ENCODE measurements at regions not wholly inside any gene's neighbourhood (a gene's known extent, or its start where the extent isn't known, plus 50 kb on each side); places are given as distances from the start of the nearest gene placed in this dataset.

- Histone ChIP-seq H3K4me3 (no peak overlapping the region), H3K36me3 (no peaks in the 10 kb centered on the region), H3K4me1 (no peaks in the 10 kb centered on the region), H3K9me3 (no peaks in the 10 kb centered on the region), H3K27ac (replicated peaks in 1 of 4) (no peak overlapping the region), H3K27me3 (no peaks in the 10 kb centered on the region)
- TF ChIP-seq CTCF (IDR thresholded peaks at IDR 0.05) = no peak
- no peak for TF ChIP-seq POLR2AphosphoS5 (IDR thresholded peaks at IDR 0.05)
- TF ChIP-seq POLR2A (IDR thresholded peaks at IDR 0.05; ENCODE audit: low read depth) = no peak
- no peak for TF ChIP-seq EP300 (IDR thresholded peaks at IDR 0.05)
- intact Hi-C loops (cut with DNase I) = no loop called here
- DNase-seq (ENCODE audit: extremely low spot score) = no peak
- 92% methylated on average over 3 of the region's 3 CpGs for WGBS
Observed at GRCh38 chr15:38048001-38048455, 113.6 kb downstream of the TMCO5A start.

GRCh38 chr15:38049891-38050290 is 115.5 kb downstream of the TMCO5A start:
- H3K27ac ChIP-seq (replicated peaks in 1 of 4) = no peak overlapping the region
- 85% methylated on average over 4 of the region's 4 CpGs for WGBS
- intact Hi-C loops (cut with DNase I) = no loop called here

GRCh38 chr15:38050529-38051448 is 116.3 kb downstream of the TMCO5A start:
- no peaks in the 10 kb centered on the region for H3K4me1 ChIP-seq
- H3K27ac ChIP-seq (replicated peaks in 1 of 4) = no peak overlapping the region
- intact Hi-C loops (cut with DNase I) = no loop called here
- 79% methylated on average over 4 of the region's 4 CpGs for WGBS
- no peak overlapping the region for H3K4me3 ChIP-seq
- H3K9me3 ChIP-seq = no peaks in the 10 kb centered on the region
- no peak for DNase-seq (ENCODE audit: extremely low spot score)
- no peaks in the 10 kb centered on the region for H3K27me3 ChIP-seq
- H3K36me3 ChIP-seq = no peaks in the 10 kb centered on the region
- TF ChIP-seq CTCF (IDR thresholded peaks at IDR 0.05) (no peak), EP300 (IDR thresholded peaks at IDR 0.05) (no peak), POLR2AphosphoS5 (IDR thresholded peaks at IDR 0.05) (no peak), POLR2A (IDR thresholded peaks at IDR 0.05; ENCODE audit: low read depth) (no peak)

More at GRCh38 chr15:38049891-38050290, 115.5 kb downstream of the TMCO5A start:
- no peak overlapping the region for H3K4me3 ChIP-seq
- no peak for TF ChIP-seq EP300 (IDR thresholded peaks at IDR 0.05)
- TF ChIP-seq CTCF (IDR thresholded peaks at IDR 0.05) = no peak
- no peak for TF ChIP-seq POLR2AphosphoS5 (IDR thresholded peaks at IDR 0.05)
- no peak for TF ChIP-seq POLR2A (IDR thresholded peaks at IDR 0.05; ENCODE audit: low read depth)
- no peaks in the 10 kb centered on the region for H3K4me1 ChIP-seq
- H3K36me3 ChIP-seq = no peaks in the 10 kb centered on the region
- no peak for DNase-seq (ENCODE audit: extremely low spot score)
- H3K9me3 ChIP-seq = no peaks in the 10 kb centered on the region
- no peaks in the 10 kb centered on the region for H3K27me3 ChIP-seq

GRCh38 chr15:38053205-38053604 is 118.8 kb downstream of the TMCO5A start:
- no peak for DNase-seq (ENCODE audit: extremely low spot score)
- no peaks in the 10 kb centered on the region for H3K36me3 ChIP-seq
- H3K9me3 ChIP-seq = no peaks in the 10 kb centered on the region
- no peak overlapping the region for H3K27ac ChIP-seq (replicated peaks in 1 of 4)
- H3K4me3 ChIP-seq = no peak overlapping the region
- intact Hi-C loops (cut with DNase I) = no loop called here
- TF ChIP-seq POLR2A (IDR thresholded peaks at IDR 0.05; ENCODE audit: low read depth) = no peak
- no peak for TF ChIP-seq EP300 (IDR thresholded peaks at IDR 0.05)
- TF ChIP-seq CTCF (IDR thresholded peaks at IDR 0.05) = no peak
- TF ChIP-seq POLR2AphosphoS5 (IDR thresholded peaks at IDR 0.05) = no peak
- H3K27me3 ChIP-seq = no peaks in the 10 kb centered on the region
- H3K4me1 ChIP-seq = no peaks in the 10 kb centered on the region
- WGBS = 87% methylated on average over 2 of the region's 2 CpGs
